ENCODE measurements at regions not wholly inside any gene's neighbourhood (a gene's known extent, or its start where the extent isn't known, plus 50 kb on each side); places are given as distances from the start of the nearest gene placed in this dataset.
"Not testable (repeated sequence)": the region's sequence is repeated elsewhere in the genome, so short reads cannot be mapped to it uniquely, and the experiment has no call there.

DNA sequence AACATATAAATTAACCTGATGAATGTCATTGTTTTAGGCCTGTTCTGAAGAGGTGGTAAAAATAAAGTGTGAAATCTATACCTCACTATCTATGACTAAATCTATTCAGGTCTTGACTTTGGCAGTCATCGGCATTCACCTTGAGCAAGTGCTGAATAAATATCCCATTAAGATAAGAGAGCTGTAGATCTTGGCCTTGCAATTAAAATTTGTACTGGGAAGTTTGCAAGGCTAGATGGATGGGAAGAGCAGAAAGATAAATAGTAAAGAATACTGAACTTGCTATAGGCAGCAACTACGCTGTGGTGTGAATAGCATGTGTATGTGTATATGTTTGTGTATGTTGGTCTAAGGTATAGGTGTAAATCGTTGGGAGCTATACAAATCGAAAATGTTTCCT is 325.9 kb upstream of the PRICKLE1 start:
- no peaks in the 10 kb centered on the region for H3K4me1 Mint-ChIP-seq (ENCODE audit: insufficient read depth, unreplicated experiment)
- no peaks in the 10 kb centered on the region for H3K36me3 Mint-ChIP-seq (ENCODE audit: insufficient read depth, unreplicated experiment)
- DNase-seq (ENCODE audit: unreplicated experiment) = no peak
- H3K9me3 Mint-ChIP-seq (ENCODE audit: unreplicated experiment) = peaks cover 15% of the 10 kb centered on the region
- ChIA-PET CTCF (no interaction called here), POLR2A (interaction anchor here (0.6 to 0.8 kb wide), 2 partner anchors 136 to 328 kb away, joined by 3 to 5 read pairs; no protein-coding TSS in a partner anchor)
- intact Hi-C loops (cut with micrococcal nuclease) = no loop called here
- TF ChIP-seq, protein P1, sequence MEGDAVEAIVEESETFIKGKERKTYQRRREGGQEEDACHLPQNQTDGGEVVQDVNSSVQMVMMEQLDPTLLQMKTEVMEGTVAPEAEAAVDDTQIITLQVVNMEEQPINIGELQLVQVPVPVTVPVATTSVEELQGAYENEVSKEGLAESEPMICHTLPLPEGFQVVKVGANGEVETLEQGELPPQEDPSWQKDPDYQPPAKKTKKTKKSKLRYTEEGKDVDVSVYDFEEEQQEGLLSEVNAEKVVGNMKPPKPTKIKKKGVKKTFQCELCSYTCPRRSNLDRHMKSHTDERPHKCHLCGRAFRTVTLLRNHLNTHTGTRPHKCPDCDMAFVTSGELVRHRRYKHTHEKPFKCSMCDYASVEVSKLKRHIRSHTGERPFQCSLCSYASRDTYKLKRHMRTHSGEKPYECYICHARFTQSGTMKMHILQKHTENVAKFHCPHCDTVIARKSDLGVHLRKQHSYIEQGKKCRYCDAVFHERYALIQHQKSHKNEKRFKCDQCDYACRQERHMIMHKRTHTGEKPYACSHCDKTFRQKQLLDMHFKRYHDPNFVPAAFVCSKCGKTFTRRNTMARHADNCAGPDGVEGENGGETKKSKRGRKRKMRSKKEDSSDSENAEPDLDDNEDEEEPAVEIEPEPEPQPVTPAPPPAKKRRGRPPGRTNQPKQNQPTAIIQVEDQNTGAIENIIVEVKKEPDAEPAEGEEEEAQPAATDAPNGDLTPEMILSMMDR (IDR thresholded peaks at IDR 0.05; ENCODE audit: unreplicated experiment) = no peak
- H3K27me3 Mint-ChIP-seq (ENCODE audit: insufficient read depth, unreplicated experiment) = no peaks in the 10 kb centered on the region
- no TSS peak for BruUV-seq (replicated peaks)
- no peak overlapping the region for H3K27ac Mint-ChIP-seq (ENCODE audit: low read depth, unreplicated experiment)
- no peak overlapping the region for H3K4me3 Mint-ChIP-seq (ENCODE audit: unreplicated experiment)

DNA sequence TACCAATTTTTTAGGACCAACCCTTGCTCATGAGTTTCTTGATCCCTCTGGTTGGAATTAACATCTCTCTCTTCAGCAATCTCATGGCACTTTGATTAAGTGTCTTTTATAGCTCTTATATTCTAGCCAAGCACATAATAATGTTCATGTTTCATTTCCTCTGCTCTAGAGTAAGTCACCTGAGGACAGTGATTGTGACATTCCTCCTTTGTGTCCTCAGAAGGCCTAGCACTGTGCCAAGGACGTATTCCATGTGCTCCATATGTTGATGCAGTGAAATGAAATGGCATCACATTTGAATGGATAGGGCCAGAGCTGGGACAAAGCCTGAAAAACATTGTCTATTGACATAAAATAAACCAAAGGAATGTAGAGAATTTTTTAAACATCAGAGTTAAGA is 322.8 kb upstream of the PRICKLE1 start:
- H3K4me3 Mint-ChIP-seq (ENCODE audit: unreplicated experiment) = no peak overlapping the region
- no peak overlapping the region for H3K27ac Mint-ChIP-seq (ENCODE audit: low read depth, unreplicated experiment)
- BruUV-seq (replicated peaks) = no TSS peak
- H3K36me3 Mint-ChIP-seq (ENCODE audit: insufficient read depth, unreplicated experiment) = no peaks in the 10 kb centered on the region
- H3K4me1 Mint-ChIP-seq (ENCODE audit: insufficient read depth, unreplicated experiment) = no peaks in the 10 kb centered on the region
- TF ChIP-seq, protein P1 (IDR thresholded peaks at IDR 0.05; ENCODE audit: unreplicated experiment) = no peak
- ChIA-PET CTCF (interaction anchor here (0.7 to 1.0 kb wide), 2 partner anchors 15 to 176 kb away, joined by 3 to 4 read pairs; no protein-coding TSS in a partner anchor), POLR2A (interaction anchor here (1.2 kb wide), 1 partner anchor 10 kb away, joined by 3 read pairs; no protein-coding TSS in a partner anchor)
- H3K9me3 Mint-ChIP-seq (ENCODE audit: unreplicated experiment) = peaks cover 15% of the 10 kb centered on the region
- no peaks in the 10 kb centered on the region for H3K27me3 Mint-ChIP-seq (ENCODE audit: insufficient read depth, unreplicated experiment)
- DNase-seq (ENCODE audit: unreplicated experiment) = no peak
- intact Hi-C loops (cut with micrococcal nuclease) = no loop called here

DNA sequence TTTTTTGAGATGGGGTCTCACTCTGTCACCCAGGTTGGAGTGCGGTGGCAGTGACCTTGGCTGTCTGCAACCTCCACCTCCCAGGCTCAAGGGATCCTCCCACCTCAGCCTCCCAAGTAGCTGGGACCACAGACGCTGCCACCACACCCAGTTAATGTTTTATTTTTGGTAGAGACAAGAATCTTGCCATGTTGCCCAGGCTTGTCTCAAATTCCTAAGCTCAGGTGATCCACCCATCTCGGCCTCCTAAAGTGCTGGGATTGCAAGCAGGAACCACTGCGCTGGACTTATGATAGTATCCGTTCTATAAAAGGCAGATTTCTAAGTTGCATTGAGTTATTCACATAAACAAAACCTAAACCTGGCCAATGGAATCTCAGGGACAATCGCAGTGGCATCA is 321.1 kb upstream of the PRICKLE1 start:
- intact Hi-C loops (cut with micrococcal nuclease) = no loop called here
- DNase-seq (ENCODE audit: unreplicated experiment) = no peak
- ChIA-PET CTCF (interaction anchor here (0.7 to 1.1 kb wide), 2 partner anchors 9 to 319 kb away, joined by 3 read pairs; no protein-coding TSS in a partner anchor), POLR2A (interaction anchor here (1.5 kb wide), 1 partner anchor 19 kb away, joined by 3 read pairs; no protein-coding TSS in a partner anchor)
- Mint-ChIP-seq H3K27ac (ENCODE audit: low read depth, unreplicated experiment) (no peak overlapping the region), H3K27me3 (ENCODE audit: insufficient read depth, unreplicated experiment) (no peaks in the 10 kb centered on the region), H3K4me3 (ENCODE audit: unreplicated experiment) (no peak overlapping the region), H3K36me3 (ENCODE audit: insufficient read depth, unreplicated experiment) (no peaks in the 10 kb centered on the region), H3K4me1 (ENCODE audit: insufficient read depth, unreplicated experiment) (no peaks in the 10 kb centered on the region), H3K9me3 (ENCODE audit: unreplicated experiment) (peaks cover 15% of the 10 kb centered on the region)
- TF ChIP-seq, protein P1 (IDR thresholded peaks at IDR 0.05; ENCODE audit: unreplicated experiment) = no peak
- BruUV-seq (replicated peaks) = no TSS peak

DNA sequence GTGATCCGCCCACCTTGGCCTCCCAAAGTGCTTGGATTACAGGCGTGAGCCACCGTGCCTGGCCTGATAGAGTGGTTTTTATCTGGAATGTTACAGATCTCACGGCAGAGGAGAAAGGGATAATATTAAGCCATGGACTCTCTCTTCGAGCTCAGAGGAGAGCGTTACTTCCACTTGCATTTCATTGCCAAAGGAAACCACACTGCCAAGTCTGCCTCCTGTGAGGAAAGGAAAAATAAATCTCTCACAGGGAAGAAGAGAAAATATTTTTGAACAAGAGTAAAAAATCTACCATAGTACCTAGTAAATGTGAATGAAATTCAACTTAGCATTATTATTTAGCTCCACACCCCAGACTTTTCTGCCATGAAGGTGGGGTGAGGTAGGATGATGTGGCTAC is 319.2 kb upstream of the PRICKLE1 start:
- Mint-ChIP-seq H3K36me3 (ENCODE audit: insufficient read depth, unreplicated experiment) (no peaks in the 10 kb centered on the region), H3K27ac (ENCODE audit: low read depth, unreplicated experiment) (no peak overlapping the region), H3K4me1 (ENCODE audit: insufficient read depth, unreplicated experiment) (no peaks in the 10 kb centered on the region), H3K27me3 (ENCODE audit: insufficient read depth, unreplicated experiment) (no peaks in the 10 kb centered on the region), H3K9me3 (ENCODE audit: unreplicated experiment) (peaks cover 7% of the 10 kb centered on the region), H3K4me3 (ENCODE audit: unreplicated experiment) (no peak overlapping the region)
- intact Hi-C loops (cut with micrococcal nuclease) = no loop called here
- TF ChIP-seq, protein P1 (IDR thresholded peaks at IDR 0.05; ENCODE audit: unreplicated experiment) = no peak
- CTCF ChIA-PET = interaction anchor here (0.9 kb wide), 1 partner anchor 11 kb away, joined by 4 read pairs; no protein-coding TSS in a partner anchor
- no TSS peak for BruUV-seq (replicated peaks)
- POLR2A ChIA-PET = no interaction called here
- no peak for DNase-seq (ENCODE audit: unreplicated experiment)

DNA sequence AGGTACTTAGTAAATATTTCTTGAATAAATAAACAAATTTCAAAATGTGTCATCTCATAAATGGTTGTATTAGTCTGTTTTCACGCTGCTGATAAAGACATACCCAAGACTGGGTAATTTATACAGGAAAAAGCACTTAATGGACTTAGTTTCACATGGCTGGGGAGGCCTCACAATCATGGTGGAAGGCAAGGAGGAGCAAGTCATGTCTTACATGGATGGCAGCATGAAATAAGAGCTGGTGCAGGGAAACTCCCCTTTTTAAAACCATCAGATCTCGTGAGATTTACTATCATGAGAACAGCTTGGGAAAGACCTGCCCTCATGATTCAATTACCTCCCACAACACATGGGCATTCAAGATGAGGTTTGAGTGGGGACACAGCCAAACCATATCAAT is 317.3 kb upstream of the PRICKLE1 start:
- H3K4me1 Mint-ChIP-seq (ENCODE audit: insufficient read depth, unreplicated experiment); H3K9me3 Mint-ChIP-seq (ENCODE audit: unreplicated experiment); BruUV-seq (replicated peaks); H3K27me3 Mint-ChIP-seq (ENCODE audit: insufficient read depth, unreplicated experiment); DNase-seq (ENCODE audit: unreplicated experiment); intact Hi-C loops (cut with micrococcal nuclease); H3K27ac Mint-ChIP-seq (ENCODE audit: low read depth, unreplicated experiment); H3K4me3 Mint-ChIP-seq (ENCODE audit: unreplicated experiment); POLR2A ChIA-PET; H3K36me3 Mint-ChIP-seq (ENCODE audit: insufficient read depth, unreplicated experiment): not testable (repeated sequence)
- CTCF ChIA-PET = interaction anchor here (1.5 kb wide), 1 partner anchor 12 kb away, joined by 3 read pairs; no protein-coding TSS in a partner anchor
